CD4-positive, alpha-beta T cell treated with Interferon gamma for 1 hour (primary cell): ENCODE measurements at regions not wholly inside any gene's neighbourhood (a gene's known extent, or its start where the extent isn't known, plus 50 kb on each side); places are given as distances from the start of the nearest gene placed in this dataset.

Experiments used
- DNase-seq: peaks from one replicate; pipeline ENCODE4 v3.0.0-alpha.2; 2020

DNA sequence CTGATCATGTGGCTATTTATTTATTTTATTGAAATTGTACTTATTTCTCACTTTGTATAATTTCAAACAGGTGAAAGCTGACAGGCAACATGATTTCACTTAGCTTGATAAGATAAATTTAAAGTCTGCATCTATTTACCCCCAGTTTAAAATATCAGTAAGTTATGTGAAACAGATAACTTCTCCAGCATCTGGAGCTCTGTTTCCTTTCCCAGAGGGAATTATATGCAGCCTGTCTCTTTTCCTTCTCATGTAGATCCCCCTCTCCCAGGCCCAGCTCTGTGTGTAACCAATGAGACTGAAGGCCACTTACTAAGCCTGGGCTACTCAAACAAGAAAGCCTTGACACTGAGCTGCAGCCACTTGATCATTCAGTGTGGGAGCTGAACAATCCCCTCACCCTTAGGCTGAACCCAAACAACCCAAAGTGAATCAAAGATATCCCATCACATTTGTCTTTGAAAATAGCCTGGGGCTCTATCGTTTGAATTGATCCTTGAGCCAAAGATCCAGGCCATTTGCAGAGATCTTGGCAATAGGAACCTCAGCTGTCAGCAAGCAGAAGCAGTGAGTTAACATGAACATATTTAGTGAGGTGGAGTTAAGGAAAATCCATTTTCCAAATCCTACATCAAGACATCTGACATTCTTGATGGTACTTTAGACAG, 383.9 kb downstream of the TGFB2 start:
- DNase-seq = no peak

DNA sequence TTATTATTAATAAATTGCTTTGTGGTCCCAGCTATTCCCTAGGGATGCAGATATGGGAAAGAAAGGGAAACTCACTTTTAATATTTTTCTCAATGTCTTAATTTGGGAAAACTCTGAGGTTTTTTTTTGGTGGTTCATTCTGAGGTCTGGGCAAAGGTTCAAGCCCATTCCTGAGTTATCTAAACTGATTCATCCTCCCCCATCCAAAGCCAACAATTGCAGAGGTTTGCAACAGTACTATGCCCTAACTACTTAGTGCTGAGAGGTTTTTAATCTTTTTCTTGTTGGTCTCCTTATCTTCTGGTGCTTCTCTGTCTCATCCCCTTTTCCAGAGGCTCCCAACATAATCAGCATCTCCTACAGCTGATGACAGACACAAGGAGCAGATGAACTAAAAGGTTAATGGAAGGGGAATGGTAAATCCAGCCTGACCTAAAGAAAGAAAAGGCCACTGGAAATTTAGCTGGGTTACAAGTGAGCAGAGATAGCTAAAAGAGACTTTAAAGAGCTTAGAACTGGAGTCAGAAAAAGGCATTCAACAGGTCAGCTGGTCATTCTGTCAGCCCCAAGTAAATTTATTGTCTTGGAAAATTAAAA, 390.4 kb downstream of the TGFB2 start:
- DNase-seq = no peak

- DNase-seq = no peak
Observed at GRCh38 chr1:218739426-218739825, 394.3 kb downstream of the TGFB2 start.

GRCh38 chr1:218741852-218742251, 396.7 kb downstream of the TGFB2 start:
- DNase-seq = no peak

DNA sequence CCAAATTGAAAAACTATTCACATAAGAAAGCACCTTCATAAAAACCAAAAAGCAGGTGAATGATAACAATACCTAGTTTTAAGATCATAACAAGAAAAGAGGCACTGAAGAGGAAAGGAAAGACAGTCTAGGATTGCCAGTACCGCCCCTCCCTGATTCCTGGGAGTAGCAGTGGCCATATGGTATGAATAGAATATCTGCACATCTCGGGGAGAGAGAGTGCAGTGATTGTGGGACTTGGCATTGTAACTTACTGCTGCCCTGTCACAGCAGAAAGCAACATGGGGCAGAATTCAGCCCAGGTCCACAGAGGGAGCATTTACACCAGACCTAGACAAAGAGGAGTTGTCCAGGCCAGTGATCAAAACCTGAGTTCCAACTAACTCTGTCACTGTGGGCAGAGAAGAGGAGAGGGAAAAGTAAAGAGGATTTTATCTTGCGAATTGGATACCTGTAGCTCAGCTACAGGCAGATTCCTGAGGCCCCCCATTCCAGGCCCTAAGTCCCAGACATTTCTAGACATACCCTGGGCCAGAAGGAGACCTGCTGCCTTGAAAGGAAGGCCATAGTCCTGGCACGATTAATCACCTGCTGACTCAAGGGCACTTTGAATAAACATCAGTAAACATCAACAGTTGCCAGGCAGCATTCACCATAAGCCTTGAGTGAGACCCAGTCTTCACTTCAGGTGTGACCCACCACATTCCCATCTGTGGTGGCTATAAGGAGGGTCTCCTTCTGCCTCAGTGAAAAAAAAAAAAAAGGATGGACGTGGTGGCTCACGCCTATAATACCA, 397.5 kb downstream of the TGFB2 start:
- no peak for DNase-seq

DNA sequence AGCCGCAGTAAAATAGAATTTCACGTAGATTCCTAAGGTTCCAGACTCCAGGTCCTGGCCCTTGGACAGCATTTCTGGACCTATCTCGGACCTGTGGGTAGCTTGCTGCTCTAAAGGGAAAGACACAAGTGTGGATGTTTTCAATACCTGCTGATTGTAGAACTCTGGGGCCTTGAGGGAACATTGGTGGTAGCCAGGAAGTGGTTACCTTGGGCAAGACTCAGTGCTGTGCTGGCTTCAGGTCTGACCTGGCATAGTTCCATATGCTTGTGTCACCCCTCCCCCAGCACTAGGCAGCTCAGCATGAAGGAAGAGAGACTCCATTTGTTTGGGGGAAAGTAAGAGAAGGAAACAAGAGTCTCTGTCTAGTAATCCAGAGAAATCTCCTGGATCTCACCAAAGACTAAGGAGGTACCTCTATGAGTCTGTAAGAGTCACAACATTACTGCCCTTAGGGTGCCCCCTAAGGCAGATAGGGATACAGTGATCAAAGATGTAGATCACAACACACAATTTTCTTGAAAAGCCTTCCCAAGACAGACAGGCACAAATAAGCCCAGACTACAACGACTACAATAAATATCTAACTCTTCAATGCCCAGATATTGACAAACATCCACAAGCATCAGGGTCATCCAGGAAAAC, 398.8 kb downstream of the TGFB2 start:
- no peak for DNase-seq

GRCh38 chr1:218748071-218748470, 402.9 kb downstream of the TGFB2 start:
- DNase-seq = no peak

GRCh38 chr1:218750216-218750970, 405.3 kb downstream of the TGFB2 start:
- DNase-seq = no peak

- DNase-seq = no peak
Observed at GRCh38 chr1:218751208-218751948, 406.2 kb downstream of the TGFB2 start.

GRCh38 chr1:218752126-218752525, 407.0 kb downstream of the TGFB2 start:
- DNase-seq = no peak

- no peak for DNase-seq
Observed at GRCh38 chr1:218754477-218754876, 409.3 kb downstream of the TGFB2 start.

DNA sequence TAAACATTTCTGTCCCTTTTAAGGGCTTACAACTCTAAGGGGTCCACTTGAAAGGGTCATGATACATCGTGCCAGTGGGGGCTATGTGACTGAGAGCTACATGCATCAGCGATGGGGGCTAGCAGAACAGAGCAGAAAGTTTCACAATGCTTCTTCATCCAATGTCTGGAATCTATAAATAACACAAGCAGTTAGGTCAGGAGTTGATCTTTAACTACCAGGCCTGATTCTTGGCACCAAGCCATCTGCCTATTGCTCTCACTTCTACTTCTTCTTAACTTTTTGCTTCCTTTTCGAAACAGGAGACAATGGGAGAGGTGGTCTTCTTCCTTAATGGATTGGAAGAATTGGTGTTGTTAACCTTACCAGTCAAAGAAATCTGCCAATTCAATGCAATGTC, 410.0 kb downstream of the TGFB2 start:
- DNase-seq = no peak

GRCh38 chr1:218759795-218760194, 413.9 kb upstream of the LYPLAL1 start:
- no peak for DNase-seq

GRCh38 chr1:218760601-218761570, 412.8 kb upstream of the LYPLAL1 start:
- no peak for DNase-seq

DNA sequence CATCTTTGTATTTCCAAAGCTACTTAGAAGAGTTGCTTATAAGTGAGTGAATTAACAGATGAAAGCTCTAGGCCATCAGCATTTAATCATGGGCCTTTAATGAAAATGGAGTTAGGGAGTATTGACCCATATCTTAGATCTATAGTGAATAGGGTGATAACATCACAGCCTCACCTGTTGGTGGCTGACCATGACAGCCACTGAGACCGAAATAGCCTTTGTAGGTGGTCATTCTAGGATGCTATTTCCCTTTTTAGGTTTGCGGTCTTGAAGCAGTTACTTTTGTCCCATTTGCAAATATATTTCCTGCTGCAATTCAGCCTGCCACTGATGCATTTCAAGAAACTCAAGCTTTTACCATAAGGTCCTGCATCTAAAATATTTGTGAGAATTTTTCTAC, 410.1 kb upstream of the LYPLAL1 start:
- no peak for DNase-seq

DNA sequence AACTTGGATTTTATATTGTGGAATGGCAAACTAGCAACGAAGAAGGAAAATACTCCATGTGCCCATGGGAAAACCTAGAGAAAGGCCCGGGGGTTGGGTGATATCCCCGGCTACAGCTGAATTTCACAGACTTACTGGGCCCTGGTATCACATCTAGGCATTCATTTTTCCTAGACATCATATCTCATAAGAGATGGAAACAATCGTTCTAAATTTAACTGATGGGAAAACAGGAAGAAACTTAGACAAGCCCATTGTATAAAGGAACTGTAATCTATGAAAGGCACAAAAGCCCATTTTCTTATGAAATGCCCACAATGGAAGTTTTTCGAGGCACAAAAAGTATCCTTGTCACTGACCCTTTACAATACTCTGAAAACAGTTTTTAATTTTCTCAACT, 407.9 kb upstream of the LYPLAL1 start:
- no peak for DNase-seq

DNA sequence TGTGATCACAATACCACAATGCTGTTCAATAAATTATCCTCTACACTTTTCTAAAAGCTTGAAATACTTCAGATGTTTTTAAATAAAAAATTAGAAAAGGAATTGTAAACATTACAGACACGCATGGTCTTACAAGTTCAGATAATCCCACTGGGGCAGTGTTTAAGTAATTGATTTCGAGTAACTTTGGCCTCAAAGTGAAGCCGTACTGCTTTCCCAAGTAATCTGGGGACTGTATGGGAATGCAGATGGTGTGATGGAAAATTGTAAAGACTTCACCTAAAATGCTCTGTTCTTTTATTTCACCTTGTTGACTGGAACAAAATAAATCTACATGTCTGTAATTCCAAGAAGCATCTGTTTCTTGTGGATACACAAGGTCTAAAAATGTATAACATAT, 401.7 kb upstream of the LYPLAL1 start:
- DNase-seq = no peak

DNA sequence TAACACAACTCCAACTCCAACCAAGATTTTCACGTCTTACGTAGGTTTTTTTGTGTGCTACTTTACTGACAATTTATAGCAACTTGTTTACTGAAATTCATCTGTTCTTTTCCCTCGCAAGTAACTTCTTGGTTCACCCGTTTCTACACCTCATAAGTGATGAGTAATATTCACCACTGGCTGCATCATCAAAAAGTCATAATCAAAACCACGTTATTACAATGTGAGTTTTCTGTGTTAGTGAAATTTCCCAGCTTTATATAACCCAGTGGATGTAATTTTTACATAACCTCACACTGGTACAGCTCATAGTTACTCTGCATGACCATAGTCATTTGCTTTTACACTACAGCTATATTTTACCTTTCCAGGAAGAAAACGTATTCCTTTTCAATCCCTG, 401.1 kb upstream of the LYPLAL1 start:
- DNase-seq = no peak

GRCh38 chr1:218775501-218776021, 398.1 kb upstream of the LYPLAL1 start:
- DNase-seq = no peak

GRCh38 chr1:218778257-218779126, 395.2 kb upstream of the LYPLAL1 start:
- DNase-seq = no peak
